ENCODE measurements at regions not wholly inside any gene's neighbourhood (a gene's known extent, or its start where the extent isn't known, plus 50 kb on each side); places are given as distances from the start of the nearest gene placed in this dataset.
"Not testable (repeated sequence)": the region's sequence is repeated elsewhere in the genome, so short reads cannot be mapped to it uniquely, and the experiment has no call there.

DNA sequence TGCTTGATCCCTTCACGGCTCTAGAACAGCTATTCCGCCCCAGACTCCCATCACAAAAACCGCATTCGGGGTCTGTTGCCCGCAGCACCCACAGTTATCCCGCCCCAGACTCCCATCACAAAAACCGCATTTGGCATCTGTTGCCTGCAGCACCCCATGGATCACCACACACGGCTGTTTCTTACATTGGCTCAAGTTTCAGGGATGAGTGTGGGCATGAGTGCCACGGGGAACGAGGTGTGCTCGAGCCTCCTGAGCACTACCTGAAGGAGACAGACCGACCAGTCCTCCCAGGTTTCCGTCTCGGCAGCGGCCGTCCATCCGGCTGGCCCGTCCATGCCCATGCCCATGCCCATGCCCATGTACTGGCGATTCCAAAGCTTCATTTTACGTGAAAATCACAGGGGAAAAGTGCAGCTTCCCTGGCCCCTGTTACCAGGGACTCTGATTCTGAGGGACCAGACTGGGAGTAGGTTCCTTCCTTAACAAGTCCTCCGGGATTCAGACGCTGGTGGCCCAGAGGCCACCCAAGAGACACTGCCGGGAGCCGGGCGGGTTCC is 66.4 kb upstream of the INSIG1 start:
- no peak for DNase-seq

DNA sequence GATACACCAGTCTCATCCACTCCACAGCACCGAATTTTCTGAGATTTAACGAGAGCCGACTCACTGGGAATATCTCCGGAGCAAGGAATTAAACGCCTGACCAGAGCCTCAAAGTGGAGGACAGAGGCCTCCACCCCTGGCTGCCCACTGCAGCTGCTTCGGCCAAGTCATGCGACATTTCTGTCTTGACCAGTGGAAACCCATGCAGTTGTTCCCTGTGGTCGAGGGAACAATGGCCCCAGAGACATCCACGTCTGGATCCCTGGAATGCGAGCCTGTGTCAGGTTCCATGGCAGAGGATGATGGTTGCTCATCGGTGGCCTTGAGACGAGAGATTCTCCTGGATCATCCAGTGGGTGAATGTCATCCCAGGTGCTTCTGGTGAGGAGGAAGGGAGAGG is 65.7 kb upstream of the INSIG1 start:
- DNase-seq = no peak

DNA sequence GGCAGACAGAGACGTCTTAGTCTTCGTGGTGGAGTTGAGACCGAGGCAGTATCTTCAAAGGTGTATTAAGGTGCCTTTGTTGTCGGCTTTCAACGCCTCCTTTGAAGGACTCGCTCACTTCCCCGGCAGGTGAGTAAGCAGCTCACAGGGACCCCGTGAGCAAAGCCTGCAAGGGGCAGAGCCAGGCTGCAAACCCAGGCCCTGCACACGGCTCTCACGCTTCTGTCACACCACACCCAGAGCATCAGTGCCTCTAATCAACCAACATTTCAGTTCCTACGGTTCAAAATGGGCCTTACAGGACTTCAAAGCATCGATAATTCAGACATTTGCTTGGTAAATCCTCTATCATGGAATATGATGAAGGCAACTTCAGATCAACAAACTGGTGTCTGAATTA is 64.8 kb upstream of the INSIG1 start:
- no peak for DNase-seq

DNA sequence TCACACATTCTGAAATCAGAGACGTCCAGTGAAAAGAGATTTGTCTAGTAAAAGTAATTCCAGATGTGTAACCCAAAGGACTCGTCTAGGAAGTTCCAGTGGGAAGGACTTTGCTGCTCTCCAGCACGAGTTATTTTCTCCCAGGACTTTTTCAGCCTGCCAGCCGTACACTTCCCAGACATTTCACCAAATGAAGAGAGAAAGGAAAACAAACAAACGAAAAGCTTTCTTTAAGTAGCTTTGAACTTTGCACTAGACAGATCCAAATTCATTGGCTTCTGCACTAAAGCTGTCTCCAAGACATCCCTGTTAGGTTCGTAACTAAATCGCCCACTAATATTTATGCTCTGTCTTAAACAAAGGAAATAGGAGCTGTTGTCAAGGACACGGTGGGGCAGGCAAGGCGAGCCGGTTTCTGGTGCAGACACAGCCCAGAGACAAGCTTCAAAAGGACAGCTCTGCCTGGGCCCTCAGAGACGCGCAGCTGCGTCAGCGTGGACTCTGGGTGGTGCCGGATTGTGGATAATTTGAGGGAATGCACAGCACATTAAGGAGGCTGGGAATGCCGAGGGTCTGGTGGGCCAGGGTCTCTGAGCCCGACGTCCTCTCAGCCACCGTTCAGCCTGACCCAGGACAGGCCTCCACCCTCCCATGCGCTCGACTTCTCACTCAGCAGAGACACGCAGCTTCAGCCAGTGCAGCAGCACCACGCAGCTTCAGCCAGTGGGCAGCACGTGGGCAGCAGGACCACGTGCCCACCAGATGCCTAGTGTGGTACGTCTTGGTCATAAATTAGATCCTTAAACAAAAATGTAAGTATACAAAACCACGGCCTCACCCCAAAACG is 64.1 kb upstream of the INSIG1 start:
- DNase-seq = no peak

DNA sequence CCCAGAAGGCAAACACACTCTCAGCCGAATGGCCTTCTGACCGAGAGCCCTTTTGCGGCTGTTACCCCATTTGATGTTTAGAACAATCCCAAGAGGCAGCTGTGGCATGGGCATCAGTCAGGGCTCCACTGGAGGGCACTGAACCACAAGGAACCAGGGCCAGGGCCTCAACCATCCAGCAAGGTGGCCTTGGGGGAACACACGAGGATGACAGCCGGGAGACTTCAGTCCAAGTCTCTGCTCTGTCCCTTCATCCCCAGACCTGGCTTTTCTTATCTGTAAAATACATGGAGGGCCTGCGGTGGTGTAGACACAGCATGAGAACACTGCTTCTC is 63.6 kb upstream of the INSIG1 start:
- DNase-seq = no peak

DNA sequence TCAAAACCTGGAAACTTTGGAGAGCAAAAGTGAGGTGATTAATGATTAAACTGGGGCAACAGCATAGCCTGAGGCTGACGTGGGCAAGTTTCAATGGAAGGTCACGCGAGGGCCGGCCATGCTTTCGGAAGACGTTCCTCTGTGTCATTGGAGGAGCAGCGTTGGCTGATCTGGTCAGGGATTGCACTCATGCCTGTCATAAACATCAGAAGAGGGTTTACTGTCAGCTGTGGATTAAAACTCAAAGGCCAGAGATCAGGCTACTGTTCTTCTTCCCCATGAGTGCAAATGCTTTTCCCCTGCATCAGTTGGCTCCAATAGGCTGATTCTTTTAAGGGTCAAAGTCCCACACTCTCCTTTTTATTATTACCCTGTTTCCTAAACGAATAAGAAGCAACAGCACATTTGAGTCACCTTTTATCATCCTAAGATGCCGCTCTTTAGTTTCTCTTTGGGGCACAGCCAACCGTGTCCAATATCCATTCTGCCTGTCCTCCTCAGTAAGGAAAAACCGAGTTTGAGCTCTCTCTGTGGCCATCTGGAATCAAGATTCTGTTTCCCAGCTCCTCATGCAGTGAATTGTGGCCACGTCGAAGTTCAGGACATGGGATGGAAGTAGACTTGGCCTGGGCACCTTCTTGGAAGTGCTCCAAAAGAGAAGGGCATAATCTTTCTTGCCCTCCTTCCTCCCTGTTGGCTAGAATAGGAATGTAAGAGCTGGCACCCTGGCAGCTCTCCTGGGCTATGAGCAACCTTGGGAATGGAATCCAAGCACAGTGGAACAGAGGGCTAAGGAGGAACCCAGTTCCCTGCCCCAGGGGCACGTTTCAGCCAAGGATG is 62.5 kb upstream of the INSIG1 start:
- no peak for DNase-seq

DNA sequence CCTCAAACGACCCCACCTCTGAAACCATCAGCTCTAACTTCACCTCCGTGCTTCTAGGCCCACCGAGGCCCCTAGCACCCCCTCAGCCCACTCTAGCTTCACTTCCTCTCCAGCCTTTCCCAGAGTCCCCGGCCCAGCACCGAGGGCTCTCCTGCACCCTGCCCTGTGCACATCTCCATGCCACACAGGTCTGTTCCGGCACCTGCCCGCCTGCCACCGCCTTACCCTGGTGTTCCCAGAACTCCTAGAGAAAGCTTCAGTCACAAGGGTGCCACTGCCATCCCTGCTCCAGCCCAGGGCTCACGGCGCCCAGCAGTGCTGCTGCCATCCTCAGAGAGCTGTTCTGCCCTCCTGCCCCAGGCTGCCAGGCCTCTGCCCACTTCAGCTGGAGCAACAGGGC is 61.3 kb upstream of the INSIG1 start:
- DNase-seq = no peak

DNA sequence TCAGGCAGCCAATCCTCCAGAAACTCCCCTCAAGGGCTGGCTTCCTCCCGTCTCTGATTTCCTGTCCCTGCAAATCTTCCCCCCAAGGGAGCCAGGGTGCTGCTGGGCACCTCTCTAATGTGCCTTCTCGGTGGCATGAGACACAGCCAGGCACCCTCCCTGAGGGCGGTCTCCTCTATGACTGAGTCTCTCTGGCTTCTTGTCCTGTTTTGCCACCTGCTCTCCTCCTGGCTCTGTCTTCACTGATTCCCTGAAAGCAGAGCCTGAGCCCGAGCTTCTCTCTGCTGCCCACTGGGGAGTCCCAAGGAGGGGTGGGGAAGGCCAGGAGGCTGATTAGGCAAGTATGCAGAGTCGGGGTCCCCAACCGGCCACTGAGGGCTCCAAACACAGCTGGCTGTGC is 60.4 kb upstream of the INSIG1 start:
- DNase-seq = no peak

DNA sequence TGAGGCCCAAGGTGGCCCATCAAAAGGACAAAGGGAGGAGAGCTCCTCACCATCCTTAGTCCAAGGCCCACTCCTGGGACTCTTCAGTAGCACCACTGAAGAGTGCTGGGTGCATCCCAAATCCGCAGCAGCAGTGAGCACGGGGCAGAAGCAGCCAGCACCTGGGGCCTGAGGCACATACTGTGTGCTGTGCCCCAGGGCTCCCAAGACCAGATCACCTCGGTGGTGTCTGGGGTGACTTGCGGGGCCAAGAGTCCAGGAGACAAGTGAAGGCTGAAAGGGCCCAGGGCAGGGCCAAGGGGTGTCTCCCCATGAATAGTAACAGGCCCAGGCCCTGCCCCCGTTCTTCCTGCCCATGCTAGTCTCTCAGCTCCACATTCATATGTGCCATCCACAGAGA is 59.9 kb upstream of the INSIG1 start:
- no peak for DNase-seq

DNA sequence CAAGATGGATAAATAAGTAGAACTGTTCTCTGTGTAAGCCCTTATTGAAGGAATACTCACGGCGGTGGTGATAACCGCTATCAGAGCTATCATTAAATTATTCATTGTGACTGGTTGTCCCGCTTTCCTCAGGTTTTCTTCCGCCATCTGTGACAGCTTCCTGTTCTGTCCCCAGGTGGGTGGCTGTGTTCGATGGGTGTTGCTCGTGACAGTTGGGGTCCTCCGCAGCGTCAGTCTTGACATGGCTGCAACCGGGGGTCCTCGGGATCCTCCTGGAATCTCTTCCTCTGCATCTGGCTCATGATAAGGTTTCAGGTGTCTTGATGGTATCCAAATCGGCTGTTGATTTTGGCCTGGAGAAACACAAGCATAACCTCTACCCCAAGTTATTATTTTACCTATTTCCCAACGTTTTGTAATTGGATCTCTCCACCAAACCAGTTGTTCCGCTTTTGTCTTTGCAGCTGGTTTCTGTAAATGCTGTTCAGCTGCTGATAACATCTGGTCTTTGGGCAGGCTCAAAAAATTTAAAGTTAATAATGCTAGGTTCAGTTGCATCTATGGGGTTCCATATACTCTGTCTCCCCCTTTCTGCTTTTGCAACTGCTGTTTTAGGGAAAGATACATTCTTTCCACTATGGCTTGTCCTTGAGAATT is 58.1 kb upstream of the INSIG1 start:
- not testable (repeated sequence) for DNase-seq

DNA sequence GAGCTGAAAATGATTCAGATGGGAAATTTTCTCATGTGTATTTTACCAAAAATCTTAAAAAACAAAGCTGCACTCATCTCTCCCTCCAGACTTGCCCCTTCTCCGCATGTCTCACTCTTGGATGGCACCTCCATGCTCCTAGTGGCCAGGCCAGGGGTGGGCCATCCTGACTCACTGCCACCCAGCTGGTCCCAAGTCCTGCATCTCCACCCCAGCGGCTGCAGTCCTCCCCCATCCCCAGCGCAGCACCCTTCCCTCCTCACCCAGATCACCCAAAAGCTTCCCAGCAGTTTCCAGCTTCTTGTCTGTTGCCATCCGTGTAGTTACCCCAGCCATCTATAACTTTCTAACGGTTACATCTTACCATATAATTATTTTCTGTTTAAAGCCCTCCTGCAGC is 53.0 kb upstream of the INSIG1 start:
- no peak for DNase-seq

DNA sequence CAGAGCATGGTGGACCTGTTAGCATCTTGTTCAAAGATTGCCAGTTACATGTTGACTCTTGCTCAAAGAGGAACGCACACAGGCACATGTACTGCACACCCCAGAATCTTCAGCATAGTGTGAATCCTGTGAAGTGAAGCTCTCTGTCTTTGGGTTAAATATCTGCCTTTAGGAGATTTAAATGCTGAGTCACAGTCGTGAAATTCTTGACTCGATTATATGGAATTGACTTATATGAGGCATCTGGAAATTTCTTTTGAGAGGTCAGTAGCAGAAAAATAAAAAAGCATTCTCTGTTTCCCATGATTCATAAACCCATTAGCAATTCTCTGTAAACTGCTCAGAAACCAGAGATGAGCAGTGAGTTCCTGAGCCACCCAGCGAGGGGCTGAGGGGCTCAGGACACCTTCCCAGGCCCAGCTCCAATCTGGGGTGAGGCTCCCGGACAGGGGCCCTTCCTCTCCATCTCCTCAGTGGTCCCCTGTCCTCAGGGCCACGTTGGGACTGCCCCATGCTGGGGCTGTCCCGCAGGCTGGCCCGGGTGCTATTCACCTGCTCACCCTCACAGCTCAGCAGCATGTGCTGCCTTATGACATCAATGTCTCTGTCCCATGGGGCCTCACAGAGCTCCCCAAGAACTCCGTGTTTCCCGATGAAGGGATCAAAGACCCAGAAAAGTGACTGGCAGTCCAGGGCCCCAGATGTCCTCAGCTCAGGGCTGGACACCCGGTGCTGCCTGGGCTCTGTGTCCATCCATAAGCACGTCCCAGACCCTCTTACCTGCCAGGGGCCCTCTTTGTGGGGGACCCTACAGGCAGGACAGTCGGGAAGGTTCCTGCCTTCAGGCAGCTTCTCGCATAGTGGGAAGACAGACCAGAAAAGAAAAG is 50.0 kb upstream of the INSIG1 start:
- no peak for DNase-seq

Data from effector CD4-positive, alpha-beta T cell (primary cell).